Suppressor macrophage (primary cell): ENCODE measurements at regions not wholly inside any gene's neighbourhood (a gene's known extent, or its start where the extent isn't known, plus 50 kb on each side); places are given as distances from the start of the nearest gene placed in this dataset.
A peak's percentile ranks its signal among the peaks of the same experiment; 100 is the strongest.

Source experiments
- DNase-seq, 4 experiments: peaks; one replicate each; pipeline ENCODE4 v3.0.0-alpha.2; 2020 to 2022

- DNase-seq, result peak; percentile 9 to 81 (median 54)
Observed at GRCh38 chr3:76352051-76352450, 566.7 kb upstream of the ZNF717 start.

GRCh38 chr3:76352511-76353284 is 567.3 kb upstream of the ZNF717 start:
- DNase-seq, result no peak

GRCh38 chr3:76353683-76354082 is 568.3 kb upstream of the ZNF717 start:
- DNase-seq, result no peak

- DNase-seq, result no peak
Observed at GRCh38 chr3:76361010-76361409, 575.7 kb upstream of the ZNF717 start.

GRCh38 chr3:76362643-76363042 is 577.3 kb upstream of the ZNF717 start:
- peak in 2 of 4 experiments; percentile 9 to 30 for DNase-seq

GRCh38 chr3:76365275-76365674 is 579.9 kb upstream of the ZNF717 start:
- DNase-seq, result no peak

- DNase-seq, result no peak
Observed at GRCh38 chr3:76367281-76367680, 581.9 kb upstream of the ZNF717 start.

- peak in 1 of 4 experiments; percentile 1 for DNase-seq
Observed at GRCh38 chr3:76369170-76369569, 583.8 kb upstream of the ZNF717 start.

GRCh38 chr3:76370749-76371520 is 585.6 kb upstream of the ZNF717 start:
- DNase-seq, result no peak

- DNase-seq, result no peak
Observed at GRCh38 chr3:76372497-76372896, 587.1 kb upstream of the ZNF717 start.

GRCh38 chr3:76377074-76377473 is 591.7 kb upstream of the ZNF717 start:
- no peak for DNase-seq

GRCh38 chr3:76378789-76379188 is 593.4 kb upstream of the ZNF717 start:
- DNase-seq, result no peak

- DNase-seq, result no peak
Observed at GRCh38 chr3:76383781-76384180, 598.4 kb upstream of the ZNF717 start.

- no peak for DNase-seq
Observed at GRCh38 chr3:76387000-76387399, 601.7 kb upstream of the ZNF717 start.

GRCh38 chr3:76400141-76400540 is 614.8 kb upstream of the ZNF717 start:
- no peak for DNase-seq

- DNase-seq, result no peak
Observed at GRCh38 chr3:76402926-76403325, 617.6 kb upstream of the ZNF717 start.

GRCh38 chr3:76403556-76403955 is 618.2 kb upstream of the ZNF717 start:
- no peak for DNase-seq

GRCh38 chr3:76405196-76405595 is 619.8 kb upstream of the ZNF717 start:
- DNase-seq, result no peak

- DNase-seq, result no peak
Observed at GRCh38 chr3:76410762-76411281, 625.5 kb upstream of the ZNF717 start.

GRCh38 chr3:76415384-76415783 is 624.5 kb upstream of the ROBO2 start:
- no peak for DNase-seq

GRCh38 chr3:76429581-76430177 is 610.2 kb upstream of the ROBO2 start:
- DNase-seq, result no peak

- DNase-seq, result no peak
Observed at GRCh38 chr3:76432396-76432795, 607.5 kb upstream of the ROBO2 start.

- DNase-seq, result no peak
Observed at GRCh38 chr3:76436894-76437293, 603.0 kb upstream of the ROBO2 start.
